HL-60 (cell line): ENCODE measurements at regions not wholly inside any gene's neighbourhood (a gene's known extent, or its start where the extent isn't known, plus 50 kb on each side); places are given as distances from the start of the nearest gene placed in this dataset.

Experiments used
- CTCF ChIP-seq: IDR thresholded peaks from one replicate; pipeline ENCODE4 v1.5.1; 2011; ENCODE audit warnings: low read length, control low read depth, inconsistent platforms; ENCODE audit not compliant: insufficient read depth
- GABPA ChIP-seq: IDR thresholded peaks from 2 replicates; pipeline ENCODE4 v1.6.1; 2012; ENCODE audit warnings: low read depth
- TF ChIP-seq, protein P1 (sequence below): IDR thresholded peaks from 2 replicates; pipeline ENCODE4 v1.6.1; 2012; ENCODE audit warnings: low read depth; ENCODE audit not compliant: insufficient replicate concordance

GRCh38 chr11:116042146-116042545, 537.9 kb upstream of the CADM1 start:
- no peak for TF ChIP-seq CTCF
- no peak for TF ChIP-seq GABPA
- TF ChIP-seq, protein P1, sequence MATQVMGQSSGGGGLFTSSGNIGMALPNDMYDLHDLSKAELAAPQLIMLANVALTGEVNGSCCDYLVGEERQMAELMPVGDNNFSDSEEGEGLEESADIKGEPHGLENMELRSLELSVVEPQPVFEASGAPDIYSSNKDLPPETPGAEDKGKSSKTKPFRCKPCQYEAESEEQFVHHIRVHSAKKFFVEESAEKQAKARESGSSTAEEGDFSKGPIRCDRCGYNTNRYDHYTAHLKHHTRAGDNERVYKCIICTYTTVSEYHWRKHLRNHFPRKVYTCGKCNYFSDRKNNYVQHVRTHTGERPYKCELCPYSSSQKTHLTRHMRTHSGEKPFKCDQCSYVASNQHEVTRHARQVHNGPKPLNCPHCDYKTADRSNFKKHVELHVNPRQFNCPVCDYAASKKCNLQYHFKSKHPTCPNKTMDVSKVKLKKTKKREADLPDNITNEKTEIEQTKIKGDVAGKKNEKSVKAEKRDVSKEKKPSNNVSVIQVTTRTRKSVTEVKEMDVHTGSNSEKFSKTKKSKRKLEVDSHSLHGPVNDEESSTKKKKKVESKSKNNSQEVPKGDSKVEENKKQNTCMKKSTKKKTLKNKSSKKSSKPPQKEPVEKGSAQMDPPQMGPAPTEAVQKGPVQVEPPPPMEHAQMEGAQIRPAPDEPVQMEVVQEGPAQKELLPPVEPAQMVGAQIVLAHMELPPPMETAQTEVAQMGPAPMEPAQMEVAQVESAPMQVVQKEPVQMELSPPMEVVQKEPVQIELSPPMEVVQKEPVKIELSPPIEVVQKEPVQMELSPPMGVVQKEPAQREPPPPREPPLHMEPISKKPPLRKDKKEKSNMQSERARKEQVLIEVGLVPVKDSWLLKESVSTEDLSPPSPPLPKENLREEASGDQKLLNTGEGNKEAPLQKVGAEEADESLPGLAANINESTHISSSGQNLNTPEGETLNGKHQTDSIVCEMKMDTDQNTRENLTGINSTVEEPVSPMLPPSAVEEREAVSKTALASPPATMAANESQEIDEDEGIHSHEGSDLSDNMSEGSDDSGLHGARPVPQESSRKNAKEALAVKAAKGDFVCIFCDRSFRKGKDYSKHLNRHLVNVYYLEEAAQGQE, result no peak
